ENCODE measurements at regions not wholly inside any gene's neighbourhood (a gene's known extent, or its start where the extent isn't known, plus 50 kb on each side); places are given as distances from the start of the nearest gene placed in this dataset.
"Not testable (repeated sequence)": the region's sequence is repeated elsewhere in the genome, so short reads cannot be mapped to it uniquely, and the experiment has no call there.

GRCh38 chr10:84876116-84876999, 548.0 kb downstream of the CCSER2 start:
- no peak for DNase-seq

DNA sequence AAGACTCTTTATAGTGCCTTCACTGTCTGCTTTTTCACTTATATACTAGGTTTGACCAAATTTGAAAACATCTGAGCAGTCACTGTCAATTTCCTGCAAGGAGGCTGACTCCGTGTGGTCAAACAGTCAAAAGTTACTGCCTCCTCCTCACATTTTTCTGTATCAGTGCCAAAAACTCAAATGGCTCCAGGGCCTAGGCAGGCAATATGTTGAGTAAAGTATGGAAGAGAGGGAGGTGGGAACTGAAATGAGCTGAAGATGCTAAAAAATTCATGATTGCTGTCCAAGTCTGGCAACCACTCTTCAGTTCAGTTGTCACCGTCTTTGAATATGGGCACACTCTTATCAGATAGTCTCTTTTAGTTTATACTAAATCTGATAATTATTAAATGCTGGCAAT, 551.6 kb downstream of the CCSER2 start:
- no peak for DNase-seq

- not testable (repeated sequence) for DNase-seq
These were observed 553.3 kb downstream of the CCSER2 start for GRCh38 chr10:84881696-84882095.

- no peak for DNase-seq
These were observed 562.3 kb downstream of the CCSER2 start for GRCh38 chr10:84890706-84891105.

- DNase-seq, result no peak
These were observed 563.2 kb downstream of the CCSER2 start for GRCh38 chr10:84891631-84892030.

DNA sequence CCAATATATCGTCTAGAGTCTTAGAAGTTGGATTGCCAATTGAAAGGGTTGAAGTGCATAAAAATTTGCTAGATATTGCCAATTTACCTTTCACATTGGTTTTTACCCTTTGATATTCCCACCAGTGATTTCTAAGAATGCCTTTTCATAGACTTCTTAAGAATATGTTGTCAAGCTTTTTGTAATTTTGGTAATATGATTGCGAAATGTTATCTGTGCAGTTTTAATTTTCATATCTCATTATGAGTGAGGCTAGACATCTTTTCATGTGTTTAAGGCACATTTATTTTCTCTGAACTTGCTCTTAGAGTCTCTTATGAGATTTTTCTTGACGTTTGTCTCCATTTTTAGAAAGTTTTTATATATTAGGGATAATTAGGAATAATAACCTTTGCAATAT, 567.2 kb downstream of the CCSER2 start:
- DNase-seq, result no peak

- DNase-seq, result no peak
These were observed 568.5 kb downstream of the CCSER2 start for GRCh38 chr10:84896909-84897308.

DNA sequence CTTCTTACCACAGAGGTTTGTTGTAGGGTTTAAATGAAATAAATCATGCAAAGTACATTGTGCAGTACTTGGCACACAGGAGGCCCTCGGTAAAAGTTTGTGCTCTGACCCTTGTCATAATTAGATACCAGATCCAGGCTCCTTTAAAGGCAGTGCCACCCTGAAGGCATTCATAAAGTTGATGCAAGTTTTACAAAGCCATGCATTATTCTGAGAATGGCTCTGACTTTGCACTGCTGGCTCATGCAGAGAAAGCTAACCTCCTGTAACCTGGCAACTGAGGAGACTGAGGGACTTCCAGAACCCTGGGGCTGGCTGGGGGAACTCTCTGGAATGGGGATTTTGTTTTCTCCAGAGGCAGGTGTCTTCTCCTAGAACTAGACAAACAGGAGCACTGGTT, 570.9 kb downstream of the CCSER2 start:
- no peak for DNase-seq

DNA sequence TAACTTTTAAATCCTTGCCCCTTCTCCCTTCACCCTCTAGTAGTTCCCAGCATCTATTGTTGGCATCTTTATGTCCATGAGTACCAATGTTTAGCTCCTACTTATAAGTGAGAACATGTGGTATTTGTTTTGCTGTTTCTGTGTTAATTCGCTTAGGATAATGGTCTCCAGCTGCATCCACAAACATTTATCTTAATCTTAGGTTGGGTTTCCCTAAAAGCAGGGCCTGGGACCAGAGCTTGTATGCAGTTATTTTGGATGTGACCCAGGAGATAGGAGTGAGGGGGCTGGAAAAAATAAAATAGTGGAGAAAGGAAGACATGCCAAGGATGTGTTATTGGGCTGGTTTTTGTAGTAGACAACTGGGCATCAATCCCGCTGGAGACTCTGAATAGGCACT, 571.8 kb downstream of the CCSER2 start:
- DNase-seq, result no peak

- DNase-seq, result no peak
These were observed 573.5 kb downstream of the CCSER2 start for GRCh38 chr10:84901885-84902284.

DNA sequence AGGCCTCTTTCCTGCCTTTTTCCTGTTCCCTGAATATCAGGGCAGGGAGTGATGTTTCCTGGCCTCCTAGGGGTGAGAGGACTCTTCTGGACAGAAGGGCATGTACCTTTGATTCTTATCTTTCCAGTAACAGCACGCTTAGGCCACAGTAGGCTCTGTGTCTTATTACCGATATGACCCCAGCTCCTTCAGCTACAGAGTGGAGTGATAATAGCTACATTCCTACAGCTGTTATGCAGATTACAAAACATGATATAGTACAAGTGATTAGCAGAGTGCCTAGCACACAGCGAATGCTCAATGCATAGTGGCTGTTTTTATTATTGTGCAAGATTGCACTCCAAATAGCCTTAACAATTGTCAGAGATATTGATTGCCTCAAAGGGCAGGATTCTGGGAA, 574.2 kb downstream of the CCSER2 start:
- no peak for DNase-seq

DNA sequence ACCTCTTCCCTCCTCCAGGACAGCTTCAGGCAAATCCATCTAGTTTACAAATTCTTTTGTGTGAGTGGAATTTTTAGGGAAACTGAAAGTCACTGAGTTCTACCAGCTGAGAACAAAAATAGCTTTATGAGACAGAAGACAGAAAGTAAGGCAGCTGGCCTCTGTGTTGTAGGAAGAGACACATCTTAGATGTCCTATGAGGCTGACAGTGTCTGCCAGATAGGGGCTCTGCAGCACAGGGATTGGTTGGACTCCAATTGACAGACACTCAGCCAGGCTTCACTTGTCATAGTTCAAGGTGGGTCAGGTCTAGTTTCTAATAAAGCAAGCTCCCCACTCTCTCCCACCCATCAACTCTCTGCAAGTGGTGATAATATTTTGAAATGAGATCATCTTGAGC, 574.9 kb downstream of the CCSER2 start:
- DNase-seq, result no peak

- DNase-seq, result no peak
These were observed 579.1 kb downstream of the CCSER2 start for GRCh38 chr10:84907461-84908009.

DNA sequence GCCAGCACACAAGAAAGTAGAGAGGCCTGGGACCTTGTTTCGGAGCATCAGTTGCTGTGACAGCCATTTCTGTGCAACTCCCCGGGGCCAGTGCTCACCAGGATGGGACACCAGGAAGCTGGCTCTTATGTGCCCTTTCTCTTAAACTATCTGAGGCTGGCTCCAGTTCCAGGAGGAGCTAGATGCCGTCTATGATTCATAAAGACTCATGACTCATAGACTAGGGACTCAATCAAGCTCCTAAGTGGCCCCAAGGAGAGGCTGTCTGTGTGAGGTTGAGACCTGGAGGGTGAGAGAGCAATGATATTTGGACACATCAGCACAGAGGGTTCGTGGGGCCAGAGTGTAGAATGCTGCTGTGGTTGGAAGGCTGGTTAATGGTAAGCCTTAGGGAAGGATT, 580.1 kb downstream of the CCSER2 start:
- no peak for DNase-seq

GRCh38 chr10:84921701-84922100, 593.3 kb downstream of the CCSER2 start:
- no peak for DNase-seq

DNA sequence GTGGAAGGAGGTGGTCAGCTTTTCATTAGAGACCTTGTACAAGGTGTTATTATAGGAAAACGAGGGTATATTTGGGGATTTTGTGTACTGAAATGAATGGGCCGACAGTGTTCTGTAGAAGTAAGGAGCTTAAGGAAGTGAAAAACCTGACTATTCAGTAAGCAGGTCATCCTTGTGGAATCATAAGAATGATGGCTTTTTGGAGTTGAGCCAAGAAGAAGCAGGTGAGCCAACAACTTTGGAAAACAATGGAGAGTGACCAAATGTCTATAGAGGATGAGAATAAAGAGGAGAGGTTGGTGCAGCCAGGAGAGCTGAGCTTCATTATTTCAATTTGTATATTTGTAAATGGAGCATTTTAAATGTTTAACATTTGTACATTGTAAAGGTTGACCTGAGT, 595.7 kb downstream of the CCSER2 start:
- DNase-seq, result no peak

- DNase-seq, result no peak
These were observed 597.1 kb downstream of the CCSER2 start for GRCh38 chr10:84925495-84925894.

- DNase-seq, result no peak
These were observed 605.0 kb downstream of the CCSER2 start for GRCh38 chr10:84933402-84933801.

DNA sequence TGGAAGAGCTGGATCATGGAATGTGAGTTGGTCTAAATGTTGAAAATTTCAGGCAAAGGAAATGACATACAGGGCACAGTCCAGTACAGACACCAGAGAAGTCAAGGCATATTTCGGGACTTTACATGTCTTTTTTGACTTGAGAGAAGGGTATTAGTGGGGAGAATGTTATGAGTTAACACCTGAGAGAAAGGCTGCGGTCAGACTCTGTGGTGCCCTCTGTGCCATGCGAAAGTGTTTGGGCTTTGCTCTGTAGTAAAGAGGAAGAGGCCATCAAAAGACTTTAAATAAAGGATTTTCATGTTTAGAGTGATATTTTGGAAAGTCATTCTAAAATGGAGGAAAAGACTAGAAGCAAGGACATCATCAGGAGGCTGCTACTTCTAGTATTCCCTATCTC, 607.4 kb downstream of the CCSER2 start:
- DNase-seq, result no peak

DNA sequence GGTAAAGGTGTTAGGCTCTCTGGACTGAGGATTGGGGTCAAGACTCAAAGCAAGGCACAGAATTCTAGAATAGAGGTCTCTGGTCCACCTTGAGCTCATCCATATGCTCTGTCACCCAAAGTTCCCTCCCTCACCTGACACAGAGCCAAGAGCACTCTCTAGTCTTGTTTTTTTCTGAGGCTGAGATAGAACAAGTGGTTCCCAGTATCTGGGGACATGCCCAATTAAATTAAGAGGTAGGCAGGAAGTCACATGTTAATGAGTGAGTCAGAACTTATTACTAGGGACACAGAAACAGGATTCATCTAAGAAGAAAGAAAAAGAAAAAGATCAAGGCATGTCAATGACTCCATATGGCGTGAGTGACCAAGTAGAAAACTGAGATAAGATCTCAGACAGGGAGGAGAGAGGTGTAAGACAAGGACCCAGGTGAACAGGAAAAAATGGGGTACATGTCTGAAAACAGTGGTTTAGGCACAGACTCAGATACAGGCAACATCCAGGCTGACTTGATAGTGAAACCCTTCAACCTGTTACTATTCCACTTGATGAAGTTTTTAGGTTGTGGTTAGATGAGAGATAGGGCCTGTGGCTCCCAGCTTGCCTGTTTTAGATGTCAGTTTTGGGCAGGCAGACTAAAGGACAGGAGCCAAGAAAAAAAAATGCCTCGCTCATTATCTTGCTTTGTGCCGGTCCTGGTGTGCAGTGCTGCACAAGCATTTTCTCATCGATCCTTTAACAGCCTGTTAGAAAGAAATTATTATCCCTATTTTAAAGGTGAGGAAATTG, 609.9 kb downstream of the CCSER2 start:
- DNase-seq, result no peak

- DNase-seq, result no peak
These were observed 615.2 kb downstream of the CCSER2 start for GRCh38 chr10:84943541-84943940.

DNA sequence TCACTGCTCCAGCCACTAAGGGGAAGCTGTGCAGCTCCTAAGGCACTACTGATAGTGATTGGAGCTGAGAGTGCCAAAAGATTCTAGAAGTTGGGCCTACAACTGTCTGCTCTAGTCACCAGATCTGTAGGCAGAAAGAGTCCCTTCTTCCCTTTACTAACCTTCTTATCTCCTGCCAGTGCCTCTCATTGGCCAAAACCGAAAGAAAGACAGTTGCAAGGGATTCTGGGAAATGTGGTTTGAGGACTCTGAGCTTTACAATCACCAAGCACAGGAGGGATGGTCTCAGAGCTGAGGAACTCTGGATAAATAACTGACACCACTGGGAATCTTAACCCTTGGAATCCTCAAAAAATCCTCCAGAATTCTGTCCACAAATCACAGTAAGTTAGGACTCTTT, 615.8 kb downstream of the CCSER2 start:
- DNase-seq, result no peak

DNA sequence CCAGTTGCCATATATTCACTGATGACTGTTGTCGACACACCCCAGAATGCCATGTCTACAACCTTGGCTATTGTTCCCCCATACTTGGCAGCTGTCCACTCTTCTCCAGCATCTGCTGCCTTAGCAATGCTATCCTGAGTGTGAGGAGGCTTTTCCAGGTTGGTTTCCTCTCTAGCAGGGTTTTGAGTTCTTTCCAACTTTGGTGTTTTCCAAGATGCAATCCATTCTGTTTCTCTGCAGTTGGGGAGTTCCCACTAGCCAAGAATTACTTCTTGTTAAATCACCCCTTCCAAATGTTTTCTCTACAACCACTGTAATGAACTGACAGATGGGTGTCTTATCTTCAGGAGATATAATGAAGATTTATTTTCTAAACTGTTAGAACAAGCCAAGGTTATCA, 617.4 kb downstream of the CCSER2 start:
- DNase-seq, result no peak

GRCh38 chr10:84946904-84947303, 618.5 kb downstream of the CCSER2 start:
- DNase-seq, result no peak

All from activated CD4-positive, alpha-beta T cell treated with anti-CD3 and anti-CD28 coated beads, Interleukin-2, amount 50 U/mL, for 48 hours (primary cell).